ENCODE measurements at regions not wholly inside any gene's neighbourhood (a gene's known extent, or its start where the extent isn't known, plus 50 kb on each side); places are given as distances from the start of the nearest gene placed in this dataset.
A peak's percentile ranks its signal among the peaks of the same experiment; 100 is the strongest.

GRCh38 chr6:84575264-84575663 is 189.1 kb downstream of the TBX18 start (continued):
- TF ChIP-seq REST (IDR thresholded peaks at IDR 0.05; ENCODE audit: low read depth, low read length) = no peak
- TF ChIP-seq SMC3 (IDR thresholded peaks at IDR 0.05; ENCODE audit: low read depth, low read length) = no peak
- TF ChIP-seq PBX3 (IDR thresholded peaks at IDR 0.05) = peak; percentile 86
- peak; percentile 31; the same call in 1 of the 2 replicates for TF ChIP-seq POLR2AphosphoS5 (IDR thresholded peaks at IDR 0.05; ENCODE audit: low read depth, low read length)
- TF ChIP-seq SIN3A (IDR thresholded peaks at IDR 0.05; ENCODE audit: borderline replicate concordance, low read depth, low read length) = no peak
- no peak for TF ChIP-seq NRF1 (IDR thresholded peaks at IDR 0.05; ENCODE audit: low read depth, low read length)
- TF ChIP-seq FOXM1 (IDR thresholded peaks at IDR 0.05; ENCODE audit: low read depth) = peak; percentile 90
- TF ChIP-seq IRF3 (IDR thresholded peaks at IDR 0.05; ENCODE audit: low read depth, low read length) = no peak
- TF ChIP-seq FOSL2 (IDR thresholded peaks at IDR 0.05; ENCODE audit: borderline replicate concordance, low read depth) = peak; percentile 64; the same call in 1 of the 2 replicates
- TF ChIP-seq MEF2A (IDR thresholded peaks at IDR 0.05; ENCODE audit: borderline replicate concordance, low read depth) = no peak
- no peak for TF ChIP-seq USF2 (IDR thresholded peaks at IDR 0.05; ENCODE audit: borderline replicate concordance, low read depth, low read length)
- TF ChIP-seq TAF1 (IDR thresholded peaks at IDR 0.05; ENCODE audit: borderline replicate concordance, low read depth, low read length) = no peak
- TF ChIP-seq EZH2phosphoT487 (IDR thresholded peaks at IDR 0.05; ENCODE audit: borderline replicate concordance, low read depth) = no peak
- TF ChIP-seq RAD21 (IDR thresholded peaks at IDR 0.05; ENCODE audit: low read length) = no peak
- no peak for TF ChIP-seq YY1 (IDR thresholded peaks at IDR 0.05; ENCODE audit: low read depth)
- no peak for TF ChIP-seq USF1 (IDR thresholded peaks at IDR 0.05; ENCODE audit: borderline replicate concordance, low read depth)
- peak; percentile 40; the same call in 1 of the 2 replicates for TF ChIP-seq NFIC (IDR thresholded peaks at IDR 0.05; ENCODE audit: borderline replicate concordance)
- TF ChIP-seq MAX (IDR thresholded peaks at IDR 0.05; ENCODE audit: low read depth) = no peak
- TF ChIP-seq CHD2 (IDR thresholded peaks at IDR 0.05; ENCODE audit: low read length, partially characterized antibody) = no peak
- no peak for TF ChIP-seq RCOR1 (IDR thresholded peaks at IDR 0.05; ENCODE audit: low read length)
- no peak for TF ChIP-seq MXI1 (IDR thresholded peaks at IDR 0.05; ENCODE audit: low read depth, low read length)
